D341Med (cell line): ENCODE measurements at regions not wholly inside any gene's neighbourhood (a gene's known extent, or its start where the extent isn't known, plus 50 kb on each side); places are given as distances from the start of the nearest gene placed in this dataset.
A peak's percentile ranks its signal among the peaks of the same experiment; 100 is the strongest.
"Not testable (repeated sequence)": the region's sequence is repeated elsewhere in the genome, so short reads cannot be mapped to it uniquely, and the experiment has no call there.

Source experiments
- DNase-seq: peaks from one replicate; pipeline ENCODE4 v3.0.0; 2012; ENCODE audit warnings: low spot score

GRCh38 chr2:67290451-67291290 lies 106.5 kb upstream of the ETAA1 start:
- DNase-seq: no peak

DNA sequence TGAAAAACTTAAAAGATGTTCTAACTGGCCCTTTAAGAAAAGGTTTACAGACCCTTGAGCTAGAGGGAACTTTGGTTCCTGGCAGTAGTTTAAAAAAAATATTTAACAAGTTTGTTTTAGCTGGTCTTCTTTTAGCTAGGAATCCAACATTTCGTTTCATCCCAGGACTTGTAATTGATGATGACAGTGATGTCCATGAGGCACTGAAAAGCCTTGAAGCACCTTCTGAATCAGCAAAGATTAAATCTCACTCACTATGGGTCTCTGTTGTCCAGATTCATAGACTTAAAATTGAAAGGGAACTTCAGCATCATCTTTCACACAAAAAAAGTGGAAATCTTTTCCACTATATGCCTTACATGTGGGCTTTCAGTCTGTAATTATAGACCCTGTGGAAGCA lies 102.9 kb upstream of the ETAA1 start:
- DNase-seq: no peak

- DNase-seq: no peak
These were observed 101.7 kb upstream of the ETAA1 start for GRCh38 chr2:67295406-67295805.

- no peak for DNase-seq
These were observed 101.3 kb upstream of the ETAA1 start for GRCh38 chr2:67295851-67296250.

DNA sequence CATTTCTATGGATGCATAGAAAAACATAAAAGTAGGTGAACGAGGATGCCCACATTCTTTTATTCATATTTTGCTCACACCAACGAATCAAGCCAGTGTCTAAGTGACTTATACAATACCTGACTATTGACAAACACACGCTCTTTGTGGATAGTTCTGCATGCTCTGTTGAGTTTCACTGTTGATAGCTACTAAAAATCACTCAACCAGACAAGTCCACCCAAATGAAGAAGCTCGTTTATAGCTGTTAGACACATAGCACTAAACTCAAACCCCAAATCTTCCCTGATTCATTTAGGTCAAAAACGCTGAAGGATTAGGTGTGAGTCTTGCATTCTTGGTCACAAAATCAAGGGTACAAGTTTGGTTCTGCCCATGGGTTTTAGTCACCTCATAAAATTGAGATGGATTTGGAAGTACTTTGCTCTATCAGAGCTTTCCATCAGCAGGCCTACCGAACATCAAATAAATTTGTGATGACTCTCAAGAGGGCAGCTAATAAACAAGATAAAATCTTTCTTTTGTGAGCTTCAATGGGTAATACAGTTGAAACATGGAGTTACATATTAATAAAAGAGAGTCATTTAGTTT lies 92.7 kb upstream of the ETAA1 start:
- no peak for DNase-seq

DNA sequence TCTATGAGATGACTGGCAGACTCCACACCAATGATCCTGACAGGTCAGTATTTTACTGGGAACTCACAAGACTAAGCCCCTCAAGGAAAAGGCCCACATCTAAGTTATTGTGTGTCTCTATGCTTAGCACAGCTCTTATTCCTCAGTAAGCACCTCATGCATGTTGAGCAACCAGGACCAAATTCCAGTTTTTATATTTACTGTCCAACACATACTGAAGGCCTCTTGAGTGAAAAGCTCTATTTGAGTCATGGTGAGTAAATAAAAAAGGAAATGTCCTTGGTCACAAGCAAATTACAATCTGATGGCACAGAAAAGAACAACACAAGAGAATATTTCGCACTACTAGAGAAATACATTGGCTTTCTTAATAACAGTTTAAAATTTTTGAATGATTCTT lies 87.9 kb upstream of the ETAA1 start:
- no peak for DNase-seq

DNA sequence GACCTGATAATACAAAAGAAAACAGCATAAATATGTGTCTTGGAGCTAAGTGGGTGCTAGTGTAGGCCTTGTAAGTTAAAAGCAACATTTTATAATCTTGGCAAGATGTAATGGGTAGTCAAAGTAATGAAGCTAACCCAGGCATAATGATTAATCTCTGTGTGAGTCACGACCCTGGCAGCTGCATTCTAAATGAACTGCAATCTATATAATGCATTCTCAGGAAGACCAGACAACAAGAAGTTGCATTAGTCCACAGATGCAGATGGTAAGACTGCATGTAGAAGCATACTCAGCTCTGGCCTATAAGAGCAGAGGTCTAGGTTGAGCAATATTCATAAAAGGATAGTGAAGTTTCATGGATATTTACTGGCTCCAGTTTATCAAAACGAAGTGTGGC lies 85.6 kb upstream of the ETAA1 start:
- DNase-seq: no peak

DNA sequence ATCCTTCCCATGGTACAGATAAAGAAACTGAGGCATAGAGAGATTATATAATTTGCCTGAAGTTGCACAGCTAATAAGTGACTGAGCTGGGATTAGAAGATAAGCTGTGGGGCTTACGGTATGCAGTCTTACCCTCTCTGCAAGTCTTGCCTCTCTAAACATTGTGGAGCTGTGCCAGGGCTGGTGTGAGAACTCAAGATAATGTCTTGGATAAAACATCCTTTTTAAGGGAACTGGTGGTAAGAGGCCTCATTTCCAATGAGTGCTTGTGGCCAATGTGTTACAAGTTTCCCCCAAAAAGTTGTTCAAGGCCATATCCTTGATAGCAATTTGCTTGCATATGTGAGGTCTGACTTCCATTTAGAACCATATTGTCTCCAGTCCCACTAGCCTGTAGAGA lies 84.3 kb upstream of the ETAA1 start:
- DNase-seq: no peak

DNA sequence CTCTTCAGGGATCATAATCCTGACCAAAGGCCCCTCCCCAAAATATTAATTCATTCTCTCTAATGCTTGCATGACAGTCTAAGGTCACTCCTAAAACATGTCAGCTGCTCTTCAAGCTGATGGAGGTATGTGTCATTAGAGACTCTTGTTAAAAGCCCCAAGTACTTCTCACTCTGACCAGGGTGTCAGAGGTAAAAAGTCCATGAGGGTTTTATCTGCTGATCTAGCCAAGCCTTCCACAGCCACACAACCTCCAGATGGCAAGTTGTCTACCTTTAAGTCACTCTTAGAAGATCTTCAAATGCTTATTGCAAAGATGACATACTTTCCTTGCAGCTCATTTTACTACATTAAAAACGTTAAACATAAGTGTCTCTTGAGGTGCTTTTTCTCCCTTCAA lies 83.6 kb upstream of the ETAA1 start:
- no peak for DNase-seq

DNA sequence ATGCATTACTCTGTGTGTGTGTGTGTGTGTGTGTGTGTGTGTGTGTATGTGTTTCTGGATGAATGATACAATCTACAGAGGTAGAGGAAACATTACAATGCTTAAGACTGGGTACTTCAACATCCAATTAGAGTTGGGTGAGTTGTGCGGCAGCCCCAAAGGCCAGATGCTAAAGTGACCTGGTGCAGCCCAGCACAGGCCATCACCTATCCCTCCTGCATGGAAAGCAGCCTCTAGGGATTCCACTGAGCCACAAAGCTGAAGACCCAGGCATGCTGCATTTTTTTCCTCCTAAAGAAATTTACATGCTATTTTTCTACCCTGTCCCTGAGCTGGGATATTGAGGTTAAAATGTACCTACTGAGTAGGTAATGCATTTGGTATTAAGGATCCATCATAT lies 79.1 kb upstream of the ETAA1 start:
- no peak for DNase-seq

DNA sequence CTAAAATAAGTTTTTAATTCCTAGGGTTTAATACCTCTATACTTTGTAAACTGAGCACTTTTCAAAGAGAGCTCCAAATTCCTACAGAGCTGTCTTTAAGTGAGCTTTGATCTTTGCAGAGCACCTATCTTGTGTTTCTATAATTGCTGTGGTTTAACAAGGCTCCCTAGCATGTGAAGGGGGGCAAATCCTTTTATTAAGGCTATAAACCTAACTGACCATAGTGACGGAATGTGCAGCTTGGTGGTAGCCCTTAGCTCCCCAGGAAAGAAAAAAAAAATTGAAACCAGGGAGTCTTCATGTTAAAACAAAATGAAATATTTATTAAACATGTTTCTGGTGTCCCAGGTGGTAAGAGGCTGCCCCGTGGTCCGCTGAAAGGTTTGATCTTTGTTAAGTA lies 78.6 kb upstream of the ETAA1 start:
- DNase-seq: no peak

DNA sequence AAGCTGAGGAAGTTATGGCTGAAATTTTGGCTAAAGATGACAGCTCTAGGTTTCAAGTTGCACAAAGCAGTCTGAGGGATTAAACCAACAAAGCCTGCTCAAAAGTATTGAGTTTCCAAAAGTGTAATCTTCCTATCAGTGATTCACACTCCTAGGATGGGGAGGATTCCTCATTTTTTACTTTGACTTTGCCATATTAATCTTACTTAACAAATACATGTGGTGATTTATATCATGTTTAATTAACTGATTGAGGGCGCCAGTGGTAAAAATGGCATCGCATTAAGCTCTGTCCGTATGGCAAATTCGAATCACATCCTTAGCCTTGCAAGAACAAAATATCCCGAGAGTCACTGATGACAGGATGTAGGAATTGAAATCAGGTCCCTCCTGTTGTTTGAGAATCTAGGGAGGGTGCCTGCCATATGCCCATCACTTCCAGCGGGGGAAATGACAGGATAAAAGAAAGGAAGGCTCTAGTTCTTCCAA lies 78.1 kb upstream of the ETAA1 start:
- DNase-seq: no peak

DNA sequence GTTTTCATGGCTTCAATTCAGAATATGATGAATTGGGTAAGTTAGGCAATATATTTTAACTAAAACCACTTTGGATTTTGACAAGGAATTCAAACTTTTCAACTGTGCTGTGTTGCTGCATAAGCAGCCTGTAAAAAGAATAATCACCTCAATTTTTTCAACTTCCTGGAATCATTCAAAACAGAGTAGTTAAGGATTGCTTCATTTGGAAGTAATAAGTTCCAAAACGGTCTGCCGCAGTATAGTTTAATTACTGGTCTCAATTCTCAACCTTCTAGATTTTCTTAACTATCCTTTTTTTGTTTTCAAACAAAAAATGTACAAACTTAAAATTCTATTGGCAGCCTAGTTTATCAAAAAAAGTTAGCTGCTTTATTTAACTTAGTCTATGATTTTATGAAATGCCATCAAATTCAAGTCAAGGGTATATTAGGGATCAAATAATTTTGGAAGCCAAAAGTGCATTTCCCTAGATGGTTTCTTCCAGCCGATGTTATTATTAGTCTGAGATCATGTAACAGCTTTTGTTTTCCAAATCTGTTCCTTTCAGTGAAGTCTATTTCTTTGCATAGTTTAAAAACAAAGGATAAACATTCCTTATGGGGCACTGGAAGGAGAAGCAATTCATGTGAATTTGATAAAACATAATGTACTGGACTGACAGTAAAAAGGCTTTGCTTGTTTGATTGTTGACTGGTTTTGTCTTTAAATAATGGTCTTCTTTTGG lies 76.1 kb upstream of the ETAA1 start:
- DNase-seq: no peak

- DNase-seq: no peak
These were observed 75.6 kb upstream of the ETAA1 start for GRCh38 chr2:67321588-67321903.

DNA sequence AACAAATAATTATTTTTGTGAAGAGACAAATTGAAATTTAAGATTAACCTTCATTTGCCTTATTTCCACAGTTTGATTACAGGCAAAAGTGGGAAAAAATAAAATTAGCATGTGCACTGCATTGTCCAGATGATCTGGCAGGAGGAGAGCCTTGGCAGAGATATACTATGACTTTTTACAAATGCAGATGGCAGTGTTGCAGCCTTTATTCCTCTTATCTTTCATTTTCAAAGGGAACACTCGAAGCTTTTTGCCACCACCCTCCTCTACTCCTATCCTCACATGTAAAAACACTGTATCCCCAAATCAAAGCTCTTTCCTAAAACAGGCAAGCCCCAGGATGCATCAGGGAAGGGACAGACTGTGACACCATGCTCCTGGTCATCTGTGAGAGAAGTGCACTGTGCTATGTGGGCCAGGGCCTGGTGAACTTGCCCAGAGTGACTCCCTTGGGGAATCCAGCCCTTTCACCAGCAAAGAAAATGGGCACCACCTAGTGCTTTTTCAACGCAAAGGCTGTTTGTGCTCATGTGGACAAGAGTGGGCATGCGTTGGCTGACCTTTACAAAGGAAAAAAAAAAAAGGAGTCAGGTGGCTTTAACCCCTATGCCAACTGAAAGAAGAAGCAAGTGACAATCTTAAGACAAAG lies 74.7 kb upstream of the ETAA1 start:
- peak; percentile 36 for DNase-seq

DNA sequence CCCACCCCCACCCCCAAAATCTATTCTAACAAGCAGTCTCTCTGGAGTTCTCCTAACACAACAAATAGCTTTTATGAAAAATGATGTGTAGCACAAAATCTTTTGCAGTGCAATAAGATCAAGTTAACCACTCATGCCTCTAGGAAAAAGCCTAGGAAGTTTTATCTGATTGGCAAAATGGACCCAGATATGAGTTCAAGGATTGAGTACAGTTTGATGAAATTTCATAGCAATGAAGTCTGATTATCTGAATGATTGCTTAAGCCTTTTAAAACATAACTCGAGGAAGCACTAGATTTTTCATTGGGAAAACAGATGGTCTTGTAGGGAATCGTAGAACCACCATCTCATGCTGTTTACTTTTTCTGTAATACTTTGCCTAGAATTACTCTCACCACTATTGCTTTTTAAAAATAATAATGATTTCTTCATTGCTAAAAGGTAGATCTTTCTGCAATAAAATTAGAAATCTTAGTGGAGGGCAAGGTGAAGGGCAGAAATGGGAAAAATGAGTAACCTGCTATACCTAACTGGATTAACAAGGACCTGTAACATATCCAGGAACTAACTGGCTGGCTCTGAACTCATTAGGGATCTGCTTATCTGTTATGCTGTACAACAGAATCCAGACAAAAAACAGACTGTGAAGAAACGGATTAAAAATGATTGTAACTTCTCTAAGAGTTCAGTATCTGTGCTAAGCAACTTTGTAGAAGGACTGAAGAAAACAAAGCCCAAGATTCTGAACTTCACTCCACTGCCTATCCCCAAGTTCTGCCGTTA lies 73.7 kb upstream of the ETAA1 start:
- no peak for DNase-seq

DNA sequence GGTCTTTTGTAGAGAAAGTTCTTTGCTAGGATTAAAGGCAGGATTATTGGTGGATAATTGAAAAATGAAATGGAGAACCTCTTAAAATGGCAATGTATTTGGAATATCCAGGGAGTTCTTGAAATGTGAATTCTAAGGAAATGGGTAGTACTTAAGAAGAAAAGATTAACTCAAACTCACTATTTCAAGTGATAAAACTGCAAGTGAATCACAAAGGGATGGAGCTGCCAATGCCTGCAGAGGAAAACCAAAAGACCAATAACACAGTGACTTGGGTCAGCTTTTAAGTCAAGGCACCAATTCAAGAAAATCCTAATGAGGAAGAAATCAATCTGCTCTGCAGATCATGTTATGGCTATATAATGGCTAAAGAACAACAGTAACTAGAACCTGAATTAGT lies 67.6 kb upstream of the ETAA1 start:
- no peak for DNase-seq

DNA sequence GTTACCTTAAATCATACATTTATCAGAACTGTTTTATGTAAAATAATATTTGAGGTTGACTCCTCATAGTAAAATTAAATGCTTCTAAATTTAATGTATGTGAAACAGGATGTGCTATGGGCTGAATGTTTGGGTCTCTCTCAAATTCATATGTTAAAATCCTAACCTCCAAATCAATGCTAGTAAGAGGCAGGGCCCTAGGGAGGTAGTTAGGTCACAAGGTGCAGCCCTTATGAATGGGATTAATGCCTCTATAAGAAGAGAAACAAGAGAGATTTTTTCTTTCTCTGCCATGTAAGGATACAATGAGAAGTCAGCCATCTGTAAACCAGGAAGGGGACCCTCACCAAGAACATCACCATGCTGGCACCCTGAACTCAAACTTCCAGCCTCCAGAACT lies 67.2 kb upstream of the ETAA1 start:
- no peak for DNase-seq

DNA sequence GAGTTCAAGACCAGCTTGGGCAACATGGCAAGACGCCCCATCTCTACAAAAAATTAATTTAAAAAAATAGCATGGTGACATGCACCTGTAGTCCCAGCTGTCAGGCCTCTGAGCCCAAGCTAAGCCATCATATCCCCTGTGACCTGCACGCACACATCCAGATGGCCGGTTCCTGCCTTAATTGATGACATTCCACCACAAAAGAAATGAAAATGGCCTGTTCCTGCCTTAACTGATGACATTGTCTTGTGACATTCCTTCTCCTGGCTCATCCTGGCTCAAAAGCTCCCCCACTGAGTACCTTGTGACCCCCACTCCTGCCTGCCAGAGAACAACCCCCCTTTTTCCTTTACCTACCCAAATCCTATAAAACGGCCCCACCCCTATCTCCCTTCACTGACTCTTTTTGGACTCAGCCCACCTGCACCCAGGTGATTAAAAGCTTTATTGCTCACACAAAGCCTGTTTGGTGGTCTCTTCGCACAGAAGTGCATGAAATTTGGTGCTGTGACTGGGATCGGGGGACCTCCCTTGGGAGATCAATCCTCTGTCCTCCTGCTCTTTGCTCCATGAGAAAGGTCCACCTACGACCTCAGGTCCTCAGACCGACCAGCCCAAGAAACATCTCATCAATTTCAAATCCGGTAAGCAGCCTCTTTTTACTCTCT lies 65.6 kb upstream of the ETAA1 start:
- DNase-seq: not testable (repeated sequence)

GRCh38 chr2:67337903-67338302 lies 59.2 kb upstream of the ETAA1 start:
- DNase-seq: no peak

DNA sequence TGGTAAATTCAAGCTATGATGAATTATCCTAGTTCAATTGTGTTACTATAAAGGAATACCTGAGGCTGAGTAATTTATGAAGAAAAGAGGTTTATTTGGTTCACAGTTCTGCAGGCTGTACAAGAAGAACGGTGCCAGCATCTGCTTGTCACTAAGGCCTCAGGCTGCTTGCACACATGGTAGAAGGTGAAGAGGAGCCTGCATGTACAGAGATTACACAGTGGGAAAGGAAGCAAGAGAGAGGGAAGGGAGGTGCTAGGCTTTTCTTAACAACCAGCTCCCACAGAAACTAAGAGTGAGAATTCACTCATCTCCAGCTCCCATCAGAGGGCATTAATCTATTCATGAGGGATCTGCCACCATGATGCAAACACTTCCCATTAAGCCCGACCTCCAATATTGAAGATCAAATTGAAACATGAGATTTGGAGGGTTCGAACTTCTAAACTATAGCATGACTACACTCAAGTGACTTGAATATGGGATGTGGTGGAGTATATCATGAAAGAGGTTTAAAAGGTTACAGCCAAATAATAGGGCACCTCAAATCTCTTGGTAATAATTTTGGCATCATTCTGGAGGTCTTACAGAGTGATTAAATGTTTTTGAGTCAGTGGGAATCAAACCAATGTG lies 58.4 kb upstream of the ETAA1 start:
- DNase-seq: no peak
